GM12878 (cell line): ENCODE measurements at regions not wholly inside any gene's neighbourhood (a gene's known extent, or its start where the extent isn't known, plus 50 kb on each side); places are given as distances from the start of the nearest gene placed in this dataset.

ENCODE experiments used
- ATAC-seq: fragments of 200-7000 bp; cut with Tn5 transposase; 3 replicates; pipeline ENCODE4 v1.9.1; 2020; ENCODE audit warnings: mild to moderate bottlenecking, moderate library complexity
- BruUV-seq: library from RNA; stranded (reverse); fragments of 400-500 nt; replicated peaks from 2 replicates; lab custom pipeline; 2021; lab: Mats Ljungman, UMichigan
- CTCF ChIA-PET: fragments of 300-600 bp; sonication (Branson Sonifier 250); formaldehyde crosslinking; extraction: SDS; loops from one replicate; lab custom pipeline; 2021; ENCODE audit warnings: inconsistent platforms; lab: Yijun Ruan, JAX
- POLR2A ChIA-PET: fragments of 350-600 bp; formaldehyde crosslinking; extraction: SDS; loops from one replicate; lab custom pipeline; 2021; ENCODE audit warnings: inconsistent platforms; lab: Charles Lee
- RAD21 ChIA-PET: fragments of 300-600 bp; sonication (Branson Sonifier 250); formaldehyde crosslinking; loops from one replicate; lab custom pipeline; 2023; ENCODE audit warnings: antibody characterized with exemption; ENCODE audit not compliant: unreplicated experiment; lab: Charles Lee
- SMC1A ChIA-PET: fragments of 300-600 bp; sonication (Branson Sonifier 250); formaldehyde crosslinking; loops from one replicate; lab custom pipeline; 2023; ENCODE audit not compliant: unreplicated experiment, uncharacterized antibody; lab: Charles Lee
- DNase-seq: peaks from one replicate; pipeline ENCODE4 v3.0.0-alpha.2; 2011; ENCODE audit warnings: low read depth, low spot score
- FAIRE-seq: peaks from 3 replicates; lab custom pipeline; 2011; peaks lifted over from hg19 to GRCh38; lab: Jason Lieb, UNC
- H2AFZ ChIP-seq: 2 replicates; pipeline ENCODE4 v1.6.0; 2011; ENCODE audit warnings: low read depth, low read length, control low read depth; ENCODE audit not compliant: control insufficient read depth
- H3K27ac ChIP-seq: 2 replicates; pipeline ENCODE4 v1.5.1; 2011; ENCODE audit warnings: control low read depth; ENCODE audit not compliant: control insufficient read depth, insufficient read depth
- H3K27me3 ChIP-seq, 2 experiments: replicated peaks in 1 of 2; 2 replicates each; pipeline versions ENCODE4 v1.6.0 to v1.6.1; 2011; ENCODE audit warnings: low read length in 1 of 2; ENCODE audit not compliant: control insufficient read depth in 2 of 2, insufficient read depth in 2 of 2
- H3K36me3 ChIP-seq, 2 experiments: 2 replicates each; pipeline ENCODE4 v1.5.1; 2011; ENCODE audit warnings: low read length in 1 of 2; ENCODE audit not compliant: control insufficient read depth in 2 of 2, insufficient read depth in 2 of 2
- H3K4me1 ChIP-seq: 2 replicates; pipeline ENCODE4 v1.6.1; 2011; ENCODE audit warnings: mild to moderate bottlenecking, low read length, moderate library complexity, mixed read lengths; ENCODE audit not compliant: control insufficient read depth, insufficient read depth
- H3K4me2 ChIP-seq: 2 replicates; pipeline ENCODE4 v1.6.0; 2011; ENCODE audit warnings: control low read depth; ENCODE audit not compliant: control insufficient read depth, insufficient read depth
- H3K4me3 ChIP-seq: fragments of 200-600 bp; sonication (generic); 2 replicates; pipeline ENCODE4 v1.5.1; 2016
- H3K79me2 ChIP-seq: 2 replicates; pipeline ENCODE4 v1.6.0; 2011; ENCODE audit warnings: low read length; ENCODE audit not compliant: control insufficient read depth, insufficient read depth
- H3K9ac ChIP-seq: 2 replicates; pipeline ENCODE4 v1.8.0; 2011; ENCODE audit warnings: low read length, control low read depth, mixed read lengths; ENCODE audit not compliant: control insufficient read depth, insufficient read depth
- H3K9me3 ChIP-seq: replicated peaks from 3 replicates; pipeline ENCODE4 v1.5.1; 2011; ENCODE audit warnings: mild to moderate bottlenecking, low read length; ENCODE audit not compliant: control insufficient read depth, insufficient read depth
- H4K20me1 ChIP-seq: 2 replicates; pipeline ENCODE4 v1.6.0; 2011; ENCODE audit not compliant: control insufficient read depth, insufficient read depth
- CHD4 ChIP-seq: fragments of 200-600 bp; sonication (generic); IDR thresholded peaks from 2 replicates; pipeline ENCODE4 v1.6.1; 2016; ENCODE audit warnings: mild to moderate bottlenecking
- CREB1 ChIP-seq: IDR thresholded peaks from 2 replicates; pipeline ENCODE4 v1.6.1; 2012; ENCODE audit warnings: low read depth, mild to moderate bottlenecking, inconsistent platforms
- E2F8 ChIP-seq: fragments of 450-650 bp; IDR thresholded peaks from 2 replicates; pipeline ENCODE4 v1.6.1; 2018; ENCODE audit warnings: mild to moderate bottlenecking, low read depth, moderate library complexity; ENCODE audit not compliant: partially characterized antibody
- EED ChIP-seq: sonication (generic); IDR thresholded peaks from 2 replicates; pipeline ENCODE4 v1.6.1; 2016; ENCODE audit warnings: antibody characterized with exemption, low read depth
- MXI1 ChIP-seq: fragments of 150-350 bp; IDR thresholded peaks from 2 replicates; pipeline ENCODE4 v1.6.1; 2011; ENCODE audit warnings: low read depth, mild to moderate bottlenecking, inconsistent platforms, low read length, improper control_type of control experiment
- PRDM15 ChIP-seq: fragments of 450-650 bp; formaldehyde crosslinking; IDR thresholded peaks from 2 replicates; pipeline ENCODE4 v1.4.0; 2020; ENCODE audit warnings: mild to moderate bottlenecking, moderate library complexity
- SPI1 ChIP-seq: IDR thresholded peaks from 2 replicates; pipeline ENCODE4 v1.6.1; 2011; ENCODE audit warnings: low read depth, mild to moderate bottlenecking, low read length, moderate library complexity, borderline replicate concordance; ENCODE audit not compliant: insufficient read depth
- ZZZ3 ChIP-seq: IDR thresholded peaks from 2 replicates; pipeline ENCODE4 v1.6.1; 2011; ENCODE audit warnings: low read depth; ENCODE audit not compliant: control insufficient read depth, insufficient read length
- WGBS: methylation state at CpG from one replicate; pipeline ENCODE4 v1.1.6; 2016; ENCODE audit warnings: low lambda C conversion rate; ENCODE audit not compliant: insufficient replicate concordance, insufficient coverage; ENCODE audit errors: missing lambda C conversion rate; 5-methylcytosine and 5-hydroxymethylcytosine counted together
- in situ Hi-C: fragments of 300-500 bp; cut with MboI; formaldehyde crosslinking; loops from 9 replicates; pipeline ENCODE4 v1.14.3; 2018; ENCODE audit warnings: mixed read lengths
- intact Hi-C: fragments of 100-400 bp; cut with micrococcal nuclease; formaldehyde crosslinking; loops from one replicate; pipeline ENCODE4 v1.14.2; 2022; ENCODE audit not compliant: unreplicated experiment

GRCh38 chr4:185875316-185875907 lies 63.4 kb upstream of the SORBS2 start:
- ChIA-PET RAD21 (no interaction called here), SMC1A (no interaction called here), POLR2A (no interaction called here), CTCF (interaction anchor here (0.6 kb wide), 1 partner anchor 997 kb away, joined by 3 read pairs; no protein-coding TSS in a partner anchor)
- no peak overlapping the region for H3K9ac ChIP-seq
- in situ Hi-C loops (no loop called here), intact Hi-C loops (no loop called here)
- TF ChIP-seq ZZZ3: no peak
- TF ChIP-seq CHD4: no peak
- TF ChIP-seq MXI1: no peak
- TF ChIP-seq EED: no peak
- TF ChIP-seq CREB1: no peak
- no peak for TF ChIP-seq SPI1
- TF ChIP-seq E2F8: no peak
- no peak for TF ChIP-seq PRDM15 (CRISPR knock-in tag)
- H3K9me3 ChIP-seq: no peaks in the 10 kb centered on the region; the same call in 2 of the 3 replicates
- ATAC-seq: no peak
- no peaks in the 10 kb centered on the region for H3K4me1 ChIP-seq
- H2AFZ ChIP-seq: no peak overlapping the region
- no peak overlapping the region for H3K4me2 ChIP-seq
- no peaks in the 10 kb centered on the region for H3K79me2 ChIP-seq
- no peaks in the 10 kb centered on the region for H4K20me1 ChIP-seq
- no peaks in the 10 kb centered on the region for H3K27me3 ChIP-seq
- no peak overlapping the region for H3K4me3 ChIP-seq
- no TSS peak for BruUV-seq
- H3K36me3 ChIP-seq: no peaks in the 10 kb centered on the region
- no peak overlapping the region for H3K27ac ChIP-seq
- no peak for FAIRE-seq
- DNase-seq: no peak
- 64% methylated on average over 6 of the region's 6 CpGs for WGBS
